GM18861 (cell line): ENCODE measurements at regions not wholly inside any gene's neighbourhood (a gene's known extent, or its start where the extent isn't known, plus 50 kb on each side); places are given as distances from the start of the nearest gene placed in this dataset.

Experiments used
- ATAC-seq: cut with Tn5 transposase; IDR thresholded peaks from one replicate; pipeline ENCODE4 v1.9.1; 2021; ENCODE audit not compliant: unreplicated experiment

DNA sequence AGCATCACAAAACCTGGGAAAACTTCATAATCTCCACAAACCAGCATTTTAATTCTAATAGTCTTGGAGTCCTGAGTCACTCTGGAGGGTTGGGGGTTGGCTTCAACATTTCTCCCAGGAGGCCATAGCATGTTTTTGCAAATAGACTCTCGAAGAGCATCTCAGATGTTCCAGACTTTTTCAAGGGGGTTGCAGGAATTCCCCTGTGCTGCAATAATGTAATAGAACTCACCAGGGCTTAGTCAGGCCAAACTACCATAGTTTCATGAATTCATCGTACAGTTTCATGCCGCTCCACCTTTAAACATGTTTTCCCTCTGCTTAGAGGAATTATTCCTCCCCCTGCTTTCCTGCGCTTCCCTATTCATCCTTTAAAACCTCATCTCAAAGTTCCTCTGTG lies 499.5 kb upstream of the KLF4 start:
- no peak for ATAC-seq

DNA sequence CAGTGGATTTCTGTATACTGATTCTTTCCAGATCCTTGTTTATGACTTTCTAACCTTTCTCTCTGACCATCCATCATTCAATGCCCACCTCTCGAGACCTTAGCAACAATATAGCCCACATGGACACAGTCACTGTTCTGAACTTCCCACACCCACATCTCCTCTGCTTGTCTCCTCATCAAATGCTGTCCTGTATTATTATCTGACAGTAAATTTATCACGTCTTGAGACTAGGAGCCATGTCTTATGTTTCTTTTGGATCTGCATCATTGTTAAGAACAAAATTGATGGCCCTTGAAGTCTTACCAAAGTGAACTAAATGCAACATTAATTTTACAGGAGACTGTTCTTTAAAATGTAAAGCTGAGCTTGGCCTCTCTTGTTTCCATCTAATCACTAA lies 495.4 kb upstream of the KLF4 start:
- no peak for ATAC-seq

DNA sequence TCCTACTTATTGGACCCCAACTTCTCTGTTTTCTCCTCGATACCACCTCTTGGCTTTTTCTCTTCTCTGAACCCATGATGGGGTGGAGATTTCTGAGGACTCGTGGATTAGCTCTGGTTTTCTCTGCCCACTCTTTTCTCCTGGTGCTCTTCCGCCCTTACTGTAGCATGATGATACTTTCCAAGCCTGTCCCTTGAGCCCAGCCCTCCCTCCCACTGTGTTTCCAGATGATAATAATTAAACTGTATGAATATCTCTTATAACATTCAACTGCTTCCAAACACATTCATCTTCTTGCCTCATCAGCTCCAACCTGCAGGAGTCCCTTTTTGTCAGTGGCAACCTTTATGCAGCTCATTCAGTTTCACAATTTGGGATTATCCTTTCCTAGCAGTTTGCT lies 494.2 kb upstream of the KLF4 start:
- no peak for ATAC-seq

DNA sequence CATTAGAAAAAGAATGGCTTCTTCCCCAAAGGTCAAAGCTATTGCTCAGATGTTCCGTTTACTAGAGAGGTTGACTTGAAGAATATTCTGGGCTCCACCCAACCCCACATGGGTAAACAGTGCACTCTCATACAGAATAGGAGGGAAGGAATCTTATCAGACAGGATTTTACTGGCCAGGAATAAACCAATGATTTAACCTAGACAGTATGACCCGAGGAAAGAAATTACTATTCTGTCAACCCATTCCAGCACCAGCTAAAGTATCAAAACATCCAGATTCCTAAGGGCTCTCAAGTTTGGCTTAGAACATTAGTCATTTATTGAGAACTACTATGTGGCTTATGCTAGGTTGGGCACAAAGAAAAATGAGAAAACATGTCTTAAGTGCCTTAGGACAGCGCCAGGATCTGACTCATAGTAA lies 493.6 kb upstream of the KLF4 start:
- ATAC-seq: no peak

DNA sequence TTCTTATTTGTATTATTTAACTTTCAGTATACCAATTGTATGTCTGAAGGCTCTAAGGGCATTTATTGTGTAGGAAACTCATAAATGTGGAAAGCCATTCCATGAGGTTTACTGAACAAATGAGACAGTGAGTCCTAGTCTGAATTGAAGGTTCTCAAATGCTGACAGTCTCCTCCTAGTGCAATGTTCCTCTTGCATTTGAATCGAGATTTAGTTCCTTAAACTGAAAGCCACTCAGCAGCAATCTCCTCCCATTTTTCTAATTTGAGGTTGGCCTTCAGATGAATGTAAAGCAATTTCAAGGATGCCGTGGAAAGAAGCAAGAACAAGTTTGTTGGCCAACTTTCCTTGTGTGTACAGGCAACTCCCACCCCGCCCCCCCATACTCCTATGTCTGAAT lies 493.2 kb upstream of the KLF4 start:
- ATAC-seq: no peak

DNA sequence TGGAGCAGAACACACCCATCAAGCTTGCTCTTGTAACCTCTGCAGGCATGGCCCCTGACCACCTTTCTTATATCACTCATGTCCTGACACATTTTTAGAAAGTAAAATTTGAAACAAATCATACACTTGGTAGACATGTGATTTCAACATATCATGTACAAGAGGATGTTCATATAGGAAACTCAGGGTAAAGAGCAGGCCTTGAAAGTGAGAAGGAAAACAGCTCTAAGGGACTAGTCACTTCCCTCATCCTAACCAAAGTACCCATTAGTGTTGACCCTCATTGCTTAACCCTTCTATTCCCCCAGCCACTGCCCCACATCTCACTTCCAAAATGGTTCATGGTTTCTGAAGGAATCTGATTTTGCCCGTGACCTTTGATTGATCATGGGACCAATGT lies 492.4 kb upstream of the KLF4 start:
- no peak for ATAC-seq

DNA sequence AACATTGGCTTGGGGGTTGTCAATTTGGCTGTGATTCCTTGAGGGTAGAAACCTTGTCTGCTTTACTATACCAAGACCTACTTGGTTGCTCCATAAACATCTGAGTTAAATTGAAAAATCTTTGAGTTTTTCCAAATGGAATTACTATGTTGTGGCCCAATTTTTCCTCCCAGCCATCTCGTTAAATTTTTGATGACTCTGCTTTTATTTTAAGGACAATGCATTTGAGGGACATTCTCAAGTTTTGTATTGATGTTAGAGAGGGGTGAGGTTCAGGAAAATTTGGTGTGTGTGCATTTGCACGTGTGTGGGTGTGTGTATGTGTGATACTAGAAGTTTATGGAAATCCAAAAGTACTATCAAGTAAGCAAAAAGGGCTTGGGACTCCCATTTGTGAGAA lies 491.4 kb upstream of the KLF4 start:
- ATAC-seq: no peak

DNA sequence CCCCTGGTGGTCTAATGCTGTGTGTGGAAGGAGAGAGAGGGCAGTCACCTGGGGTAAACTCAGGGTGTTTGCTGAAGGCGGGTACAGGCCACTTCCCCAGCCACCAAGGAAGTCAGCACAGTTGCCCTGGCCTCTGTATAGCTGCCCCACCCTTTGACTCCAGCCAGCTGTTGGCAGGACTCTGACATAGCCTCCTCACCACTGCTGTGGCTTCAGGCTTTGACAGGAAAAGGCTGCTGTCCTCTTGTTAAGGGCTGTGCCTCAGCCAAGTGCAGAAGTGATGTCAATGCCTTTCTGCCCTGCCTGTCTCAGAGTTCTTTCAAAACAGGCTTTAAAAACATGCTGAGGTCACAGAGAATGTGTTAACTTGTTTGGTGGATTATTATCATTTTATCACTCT lies 487.2 kb upstream of the KLF4 start:
- no peak for ATAC-seq

DNA sequence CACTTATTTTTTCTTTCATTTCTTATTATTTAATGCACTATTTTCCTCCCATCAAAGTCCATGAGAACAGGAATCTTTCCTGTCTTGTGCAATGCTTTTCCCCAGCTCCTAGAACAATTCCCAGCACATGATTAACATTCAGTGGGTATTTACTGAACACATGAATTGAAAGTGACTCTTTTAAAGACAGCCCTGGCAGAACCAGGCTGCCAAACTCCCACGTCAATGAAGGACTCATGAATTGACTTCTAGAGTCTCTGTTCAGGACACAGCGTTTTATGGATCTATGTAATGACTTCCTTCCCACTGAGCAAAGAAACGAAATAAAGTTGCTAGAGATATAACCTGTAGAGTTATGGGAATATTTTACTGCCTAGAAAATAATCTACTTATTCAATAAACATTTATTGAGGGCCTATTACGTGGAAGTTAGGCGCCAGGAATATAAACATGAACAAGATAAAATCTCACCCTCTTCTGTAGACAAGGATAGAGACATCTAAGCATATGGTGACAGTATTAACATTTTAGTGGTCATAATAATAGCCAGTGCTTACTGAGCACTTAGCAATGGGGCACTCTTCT lies 485.9 kb upstream of the KLF4 start:
- ATAC-seq: no peak

DNA sequence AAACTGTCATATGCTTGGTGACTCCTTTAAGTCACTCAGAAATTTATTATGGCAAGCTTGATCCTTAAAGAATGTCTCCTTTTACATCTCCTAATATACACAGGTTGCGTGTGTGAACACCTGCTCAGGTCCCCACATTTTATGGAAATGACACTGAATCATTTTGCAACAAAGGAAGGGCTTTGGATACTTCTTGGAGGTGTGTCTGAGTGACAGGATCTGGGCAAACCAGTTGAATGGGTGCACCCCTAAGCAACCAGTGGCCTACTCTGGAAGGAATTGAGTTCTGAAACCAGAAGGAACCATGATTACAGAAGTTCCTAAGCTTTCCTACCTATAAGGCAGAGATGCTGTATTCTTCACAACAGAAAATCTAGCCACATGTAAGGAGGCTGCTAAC lies 483.9 kb upstream of the KLF4 start:
- no peak for ATAC-seq

DNA sequence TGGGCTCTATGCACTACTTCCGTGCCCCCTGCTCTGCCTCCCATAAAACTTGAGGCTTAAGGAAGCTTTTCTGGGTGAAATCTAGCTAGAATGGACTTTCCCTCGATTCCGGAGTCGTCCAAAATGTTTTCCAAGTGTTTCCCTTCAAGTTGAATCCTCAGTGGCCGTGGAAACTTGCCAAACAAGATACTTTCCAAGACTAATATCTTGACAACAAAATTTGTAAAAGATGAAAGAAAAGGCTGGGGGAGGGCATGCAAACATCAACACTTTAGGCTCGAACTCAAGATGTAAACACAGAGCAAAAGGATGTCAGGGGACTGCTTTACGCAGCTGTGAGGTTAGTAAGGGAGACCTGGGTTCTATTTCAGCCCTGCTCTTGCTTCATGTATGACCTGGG lies 482.8 kb upstream of the KLF4 start:
- no peak for ATAC-seq

DNA sequence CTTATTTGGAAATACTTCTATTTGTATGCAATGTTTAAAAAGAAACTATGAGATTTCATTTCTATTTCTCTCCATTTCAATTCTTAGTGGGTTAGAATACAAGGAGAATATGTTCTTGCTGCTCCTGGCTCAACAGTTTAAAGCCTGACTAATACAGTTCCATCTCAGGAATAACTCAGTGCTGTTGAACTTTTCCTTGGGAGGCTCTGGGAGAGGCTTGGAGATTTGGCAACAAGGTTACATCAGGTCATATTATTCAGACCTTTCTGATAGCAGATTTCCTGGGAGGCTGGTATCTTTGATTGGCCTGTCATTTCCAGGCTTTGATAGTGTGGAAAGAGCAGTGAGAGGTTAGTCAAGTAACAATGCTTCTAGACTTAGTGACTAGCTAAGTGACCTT lies 481.7 kb upstream of the KLF4 start:
- no peak for ATAC-seq

DNA sequence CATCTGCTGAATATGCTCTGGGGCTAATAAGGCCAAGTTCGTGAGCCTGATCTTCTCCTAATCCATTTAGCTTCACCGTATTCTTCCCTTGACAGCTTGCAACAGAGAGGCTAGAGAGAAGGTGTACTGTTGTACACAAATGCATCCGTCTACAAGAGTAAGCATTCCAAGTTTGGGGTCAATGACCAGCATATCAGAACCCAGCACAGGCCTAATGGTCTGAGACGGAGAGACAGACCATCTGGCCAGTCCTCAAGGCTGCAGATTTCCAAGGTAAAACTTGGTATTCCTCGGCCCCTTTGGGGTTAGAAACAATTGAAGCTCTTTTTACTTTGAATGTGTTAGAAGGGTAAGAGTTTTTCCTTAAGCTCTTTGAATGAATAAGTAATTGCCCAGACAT lies 481.2 kb upstream of the KLF4 start:
- ATAC-seq: no peak

DNA sequence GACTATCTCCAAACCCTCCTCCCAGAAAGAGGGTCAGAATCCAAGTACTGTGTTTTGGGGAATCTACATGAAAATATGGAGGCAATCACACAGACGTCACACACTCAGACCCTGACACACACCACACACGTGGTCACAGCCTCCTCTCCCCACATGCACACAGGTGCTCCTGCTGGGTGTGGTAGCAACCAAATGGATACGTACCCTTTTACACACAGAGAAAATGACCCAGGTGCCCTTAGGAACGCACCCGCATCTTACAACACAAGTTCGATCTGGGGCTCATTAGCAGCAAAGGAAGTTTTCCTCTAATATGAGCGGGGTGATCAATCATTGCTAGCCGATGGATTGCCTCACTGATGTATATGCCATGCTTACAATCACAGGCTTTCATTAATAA lies 480.2 kb upstream of the KLF4 start:
- ATAC-seq: no peak

DNA sequence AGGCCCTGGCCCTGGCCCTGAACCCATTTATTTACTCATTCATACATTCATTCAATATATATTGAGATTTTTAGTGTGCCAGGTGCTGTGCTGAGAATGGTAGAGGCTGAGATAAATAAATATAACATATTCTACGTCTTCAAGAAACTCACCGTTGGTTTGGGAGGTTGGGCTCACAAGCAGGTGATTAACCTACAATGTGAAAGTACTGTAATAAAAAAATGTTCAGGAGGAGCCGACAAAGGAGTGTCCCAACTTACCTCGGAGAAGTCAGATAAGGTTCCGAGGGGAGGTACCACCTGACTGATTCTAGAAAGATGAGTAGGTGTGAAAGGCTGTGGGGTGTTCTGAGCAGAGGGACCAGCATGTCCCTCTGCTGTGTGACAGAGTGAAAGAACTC lies 479.6 kb upstream of the KLF4 start:
- no peak for ATAC-seq

DNA sequence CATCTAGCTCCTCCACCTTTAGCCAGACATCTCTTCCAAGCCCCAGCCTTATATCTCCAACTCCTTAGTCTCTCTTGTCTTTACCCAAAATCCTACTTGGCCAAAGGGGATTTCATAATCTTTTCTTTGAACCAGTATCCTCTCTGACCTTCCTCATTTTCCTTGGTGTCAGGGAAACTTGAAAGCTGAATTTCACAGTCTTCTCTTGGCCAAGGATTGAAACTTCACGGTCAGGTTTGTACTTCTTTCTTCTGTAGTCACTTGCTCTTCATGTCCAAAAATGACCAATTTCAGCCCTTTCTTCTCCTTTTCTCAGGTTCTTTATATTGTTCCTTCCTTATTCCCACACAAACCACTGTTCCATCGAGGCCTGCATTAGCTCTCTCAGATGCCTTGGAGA lies 473.7 kb upstream of the KLF4 start:
- no peak for ATAC-seq

DNA sequence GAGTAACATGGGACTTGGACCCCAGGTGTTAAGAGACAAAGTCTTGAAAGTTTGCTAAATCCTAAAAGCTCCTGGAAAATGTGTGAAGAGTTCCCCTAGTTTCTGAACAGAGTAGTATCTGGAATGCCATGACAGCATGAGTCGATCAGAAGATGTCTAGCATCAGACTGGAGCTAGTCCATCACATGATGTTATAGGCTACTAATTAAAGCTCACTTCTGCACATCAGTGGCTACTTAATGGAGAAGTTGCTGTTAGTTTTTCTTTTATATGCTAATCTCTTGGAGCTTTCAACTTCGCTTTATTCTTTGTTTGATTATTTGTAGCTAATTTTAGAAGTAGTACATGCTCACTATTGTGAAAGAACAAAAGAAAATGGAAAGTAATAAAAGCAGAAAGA lies 471.3 kb upstream of the KLF4 start:
- ATAC-seq: no peak

DNA sequence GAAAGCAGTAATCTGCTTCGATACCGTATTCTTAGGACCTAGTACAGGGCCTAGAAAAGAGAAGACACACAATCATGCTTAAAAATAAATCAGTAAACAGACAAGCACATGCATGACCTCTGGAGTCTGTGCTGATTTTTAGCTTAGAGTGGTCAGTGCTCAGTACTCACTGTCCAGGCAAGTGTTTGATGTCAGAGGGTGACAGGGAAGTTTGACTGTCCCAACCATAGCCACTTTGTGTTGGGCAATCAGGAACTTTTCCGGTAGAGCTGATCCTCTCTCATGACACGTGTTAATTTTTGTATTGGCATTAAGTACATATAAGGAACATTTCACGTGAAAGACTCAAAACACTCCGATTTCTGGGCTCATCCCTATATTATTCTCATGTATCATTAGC lies 464.7 kb upstream of the KLF4 start:
- ATAC-seq: no peak

DNA sequence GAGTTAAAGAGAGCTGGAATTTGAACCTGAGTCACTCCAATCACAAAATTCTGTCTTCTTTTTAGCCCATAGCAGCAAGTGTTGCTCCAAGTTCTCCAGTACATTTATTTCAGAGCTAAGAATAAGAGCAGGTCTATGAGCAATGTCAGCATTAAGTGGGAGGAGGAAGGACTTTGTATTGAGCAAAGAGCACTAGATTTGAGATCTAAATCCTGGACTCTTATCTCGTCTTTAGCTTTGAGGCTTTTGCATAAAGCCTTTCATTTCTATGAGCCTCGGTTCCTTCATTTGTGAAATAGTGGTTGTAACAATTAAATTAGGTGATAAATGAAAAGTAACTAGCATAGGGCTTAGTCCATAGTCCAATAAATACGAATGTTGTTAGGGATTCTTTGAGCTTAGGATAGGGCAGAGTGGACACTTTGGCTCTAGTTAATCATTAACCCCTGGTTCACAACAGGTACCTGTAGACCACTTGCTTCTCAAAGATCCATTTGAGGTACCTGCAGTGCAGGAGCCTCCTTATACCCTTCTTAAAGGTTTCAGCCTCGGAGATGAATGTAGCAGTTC lies 464.1 kb upstream of the KLF4 start:
- ATAC-seq: no peak

DNA sequence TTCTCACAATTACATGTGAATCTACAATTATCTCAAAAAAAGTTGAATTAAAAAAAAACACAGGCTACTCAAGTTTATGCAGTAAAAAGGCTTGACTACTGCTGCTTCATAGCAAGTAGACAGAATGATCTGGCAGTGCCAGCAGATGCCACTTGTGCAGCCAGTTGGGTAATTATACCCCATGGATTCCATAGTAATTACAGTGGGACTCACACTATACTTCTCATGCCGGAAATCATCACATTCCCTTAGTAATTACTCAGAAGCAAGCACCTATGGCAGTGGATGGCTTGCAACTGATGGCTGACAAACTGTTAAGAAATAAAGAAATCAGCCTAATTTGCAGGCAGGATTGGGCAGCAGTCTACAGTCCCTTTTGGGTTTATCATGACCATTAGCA lies 463.2 kb upstream of the KLF4 start:
- ATAC-seq: no peak

DNA sequence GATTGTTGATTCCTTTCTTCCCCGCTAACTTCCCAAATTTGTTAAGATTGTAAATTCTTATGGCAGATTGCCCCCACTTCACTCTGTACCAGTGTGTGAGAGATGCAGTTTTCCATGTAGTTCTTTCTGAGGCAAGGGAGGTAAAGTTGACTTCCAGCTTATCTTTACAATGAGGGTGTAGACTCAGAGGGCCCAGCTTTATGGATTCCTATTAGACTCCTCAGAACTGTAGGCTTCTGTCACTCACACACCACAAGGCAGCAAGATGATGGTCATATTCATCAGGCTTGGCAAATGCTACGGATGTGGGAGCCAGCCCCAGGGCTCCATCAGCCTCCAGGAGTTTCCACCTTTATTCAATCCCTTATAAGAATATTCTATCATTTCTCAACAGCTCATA lies 461.9 kb upstream of the KLF4 start:
- ATAC-seq: no peak

DNA sequence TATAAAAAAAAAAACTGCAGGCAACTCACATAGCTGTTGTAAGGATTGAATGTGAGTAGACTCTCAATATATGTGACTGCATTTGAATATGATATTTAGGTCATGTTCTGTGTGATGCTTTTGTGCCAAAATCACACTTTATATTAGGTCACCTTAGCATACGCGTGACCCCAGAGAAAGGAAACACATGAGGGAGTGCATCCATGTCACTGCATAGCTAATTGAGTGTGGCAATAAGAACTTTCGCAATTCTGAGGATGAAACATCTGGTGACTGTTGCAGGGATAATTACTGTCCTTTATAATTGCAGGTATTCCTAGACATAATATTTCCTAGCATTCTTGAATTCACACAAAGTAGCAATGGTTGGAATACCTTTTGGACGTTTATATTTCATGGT lies 459.5 kb upstream of the KLF4 start:
- ATAC-seq: no peak

DNA sequence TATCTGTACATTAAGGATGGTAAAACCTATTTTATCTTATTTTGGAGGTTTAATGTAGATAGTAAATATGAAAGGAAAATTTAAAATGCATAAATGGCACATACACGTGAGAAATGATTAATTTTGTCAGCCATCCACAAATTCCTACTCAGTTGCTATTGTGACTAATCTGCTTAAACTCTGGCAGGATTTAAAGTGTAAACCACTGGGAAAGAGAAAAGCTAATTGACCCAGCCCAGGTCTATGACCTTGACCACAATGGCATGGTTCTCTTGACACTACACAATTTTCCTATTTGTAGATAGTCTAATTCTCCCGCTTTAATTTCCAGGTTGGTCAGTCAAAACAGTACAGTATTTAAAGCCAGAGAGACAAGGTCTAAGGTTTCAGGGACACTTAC lies 459.0 kb upstream of the KLF4 start:
- no peak for ATAC-seq

DNA sequence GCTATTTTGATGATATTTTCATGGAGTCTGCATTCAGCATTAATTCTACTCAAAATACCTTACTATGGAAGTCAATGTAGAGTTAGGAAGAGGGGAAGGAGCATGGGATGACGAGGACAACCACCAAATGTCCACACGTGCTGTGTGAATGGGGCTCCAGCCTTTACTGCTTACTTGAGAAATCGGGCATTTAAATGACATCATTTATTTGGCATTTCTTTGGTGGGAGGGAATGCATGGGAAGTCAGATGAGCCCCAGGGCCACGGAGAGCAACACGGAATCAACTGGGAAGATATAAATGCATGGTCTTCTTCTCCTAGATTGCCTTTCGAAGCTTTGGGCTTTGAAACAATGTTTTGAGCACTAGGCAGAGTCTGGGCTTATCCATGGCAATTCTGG lies 458.5 kb upstream of the KLF4 start:
- no peak for ATAC-seq
